COR-L47 (cell line): ENCODE measurements at regions not wholly inside any gene's neighbourhood (a gene's known extent, or its start where the extent isn't known, plus 50 kb on each side); places are given as distances from the start of the nearest gene placed in this dataset.
"Not testable (repeated sequence)": the region's sequence is repeated elsewhere in the genome, so short reads cannot be mapped to it uniquely, and the experiment has no call there.

Source experiments
- DNase-seq: peaks from one replicate; lab custom pipeline; 2025; lab: John Stamatoyannopoulos, UW

GRCh38 chr6:168825226-168826077 lies 384.5 kb downstream of the SMOC2 start:
- no peak for DNase-seq

- DNase-seq, result no peak
Measured at GRCh38 chr6:168823397-168824212, 382.6 kb downstream of the SMOC2 start.

- DNase-seq, result no peak
Measured at GRCh38 chr6:168822376-168822775, 381.4 kb downstream of the SMOC2 start.

GRCh38 chr6:168819546-168819945 lies 378.6 kb downstream of the SMOC2 start:
- DNase-seq, result no peak

- no peak for DNase-seq
Measured at GRCh38 chr6:168817558-168818159, 376.7 kb downstream of the SMOC2 start.

- no peak for DNase-seq
Measured at GRCh38 chr6:168815229-168815628, 374.2 kb downstream of the SMOC2 start.

GRCh38 chr6:168808232-168808631 lies 367.2 kb downstream of the SMOC2 start:
- no peak for DNase-seq

GRCh38 chr6:168804331-168804730 lies 363.3 kb downstream of the SMOC2 start:
- DNase-seq, result no peak

GRCh38 chr6:168803874-168804273 lies 362.9 kb downstream of the SMOC2 start:
- no peak for DNase-seq

- DNase-seq, result no peak
Measured at GRCh38 chr6:168799067-168799466, 358.1 kb downstream of the SMOC2 start.

- no peak for DNase-seq
Measured at GRCh38 chr6:168796106-168796505, 355.1 kb downstream of the SMOC2 start.

GRCh38 chr6:168795611-168796010 lies 354.6 kb downstream of the SMOC2 start:
- not testable (repeated sequence) for DNase-seq

- DNase-seq, result no peak
Measured at GRCh38 chr6:168794491-168794890, 353.5 kb downstream of the SMOC2 start.

- DNase-seq, result no peak
Measured at GRCh38 chr6:168793649-168794048, 352.7 kb downstream of the SMOC2 start.

GRCh38 chr6:168791917-168792316 lies 350.9 kb downstream of the SMOC2 start:
- no peak for DNase-seq

- no peak for DNase-seq
Measured at GRCh38 chr6:168789699-168790098, 348.7 kb downstream of the SMOC2 start.

GRCh38 chr6:168785720-168786511 lies 344.9 kb downstream of the SMOC2 start:
- no peak for DNase-seq

- no peak for DNase-seq
Measured at GRCh38 chr6:168784426-168784825, 343.4 kb downstream of the SMOC2 start.

GRCh38 chr6:168783720-168784119 lies 342.7 kb downstream of the SMOC2 start:
- DNase-seq, result no peak

- peak; percentile 19 for DNase-seq
Measured at GRCh38 chr6:168782187-168782751, 341.3 kb downstream of the SMOC2 start.

- no peak for DNase-seq
Measured at GRCh38 chr6:168778201-168778600, 337.2 kb downstream of the SMOC2 start.

GRCh38 chr6:168774381-168774780 lies 333.4 kb downstream of the SMOC2 start:
- no peak for DNase-seq
